Left lobe of liver (tissue), 2 donors: ENCODE measurements at regions not wholly inside any gene's neighbourhood (a gene's known extent, or its start where the extent isn't known, plus 50 kb on each side); places are given as distances from the start of the nearest gene placed in this dataset.
A peak's percentile ranks its signal among the peaks of the same experiment; 100 is the strongest.

Source experiments
- ATAC-seq: fragments of 200-7000 bp; cut with Tn5 transposase; one replicate; pipeline ENCODE4 v1.9.1; 2020; ENCODE audit warnings: mild to moderate bottlenecking, moderate library complexity
- DNase-seq: peaks from one replicate; pipeline ENCODE4 v3.0.0-alpha.2; 2020; ENCODE audit warnings: low spot score
- donor health status: DM: no; HTN: no; CAD: no; lungs with moderate emphysema.
- donor health status: DM: no; HTN: yes; CAD: no.

DNA sequence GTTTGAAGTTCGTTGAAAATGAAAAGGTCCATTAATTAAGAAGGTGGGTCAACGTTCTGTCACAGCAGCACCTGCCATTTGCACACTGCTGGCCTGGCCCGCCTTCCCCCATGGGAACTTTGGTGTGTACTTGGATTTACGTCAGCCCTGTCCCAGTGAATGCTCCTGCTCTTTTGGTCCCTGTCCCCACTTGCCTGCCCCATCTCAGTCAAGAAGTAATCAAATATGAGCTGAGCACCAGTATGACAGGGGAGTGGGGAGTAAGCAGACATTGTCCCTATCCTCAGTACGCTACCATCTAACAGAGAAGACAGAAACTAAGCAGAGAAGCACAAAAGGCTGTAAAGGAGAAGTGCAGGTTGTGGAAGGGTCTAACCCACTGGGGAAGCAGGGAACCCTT lies 65.1 kb downstream of the SLC4A3 start:
- ATAC-seq (no peak), DNase-seq (no peak)

DNA sequence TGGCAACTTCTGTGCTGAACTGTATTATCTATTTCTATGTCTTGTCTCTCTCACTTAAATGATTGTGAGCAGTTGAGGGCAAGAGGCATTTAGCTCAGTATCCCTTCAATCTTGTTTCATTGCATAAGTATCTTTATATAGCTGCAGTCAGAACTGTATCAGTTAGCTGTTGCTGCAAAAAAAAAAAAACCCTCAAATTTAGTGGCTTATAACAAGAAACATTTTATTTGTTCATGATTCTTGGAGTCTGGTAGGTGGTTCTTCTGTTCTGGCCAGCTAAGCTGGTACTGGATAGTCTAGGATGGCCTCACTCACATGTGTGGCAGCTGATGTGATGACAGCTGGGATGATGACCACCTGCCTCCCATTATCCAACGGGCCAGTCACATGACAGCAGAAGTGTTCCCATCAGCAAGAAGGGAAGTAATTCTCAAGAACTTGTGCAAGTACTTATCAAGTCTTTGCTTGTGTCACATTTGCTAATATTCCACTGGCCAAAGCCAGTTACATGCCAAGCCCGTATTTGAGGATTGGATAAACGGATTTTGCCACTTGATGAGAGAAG lies 67.8 kb downstream of the SLC4A3 start:
- DNase-seq (no peak), ATAC-seq (no peak)

DNA sequence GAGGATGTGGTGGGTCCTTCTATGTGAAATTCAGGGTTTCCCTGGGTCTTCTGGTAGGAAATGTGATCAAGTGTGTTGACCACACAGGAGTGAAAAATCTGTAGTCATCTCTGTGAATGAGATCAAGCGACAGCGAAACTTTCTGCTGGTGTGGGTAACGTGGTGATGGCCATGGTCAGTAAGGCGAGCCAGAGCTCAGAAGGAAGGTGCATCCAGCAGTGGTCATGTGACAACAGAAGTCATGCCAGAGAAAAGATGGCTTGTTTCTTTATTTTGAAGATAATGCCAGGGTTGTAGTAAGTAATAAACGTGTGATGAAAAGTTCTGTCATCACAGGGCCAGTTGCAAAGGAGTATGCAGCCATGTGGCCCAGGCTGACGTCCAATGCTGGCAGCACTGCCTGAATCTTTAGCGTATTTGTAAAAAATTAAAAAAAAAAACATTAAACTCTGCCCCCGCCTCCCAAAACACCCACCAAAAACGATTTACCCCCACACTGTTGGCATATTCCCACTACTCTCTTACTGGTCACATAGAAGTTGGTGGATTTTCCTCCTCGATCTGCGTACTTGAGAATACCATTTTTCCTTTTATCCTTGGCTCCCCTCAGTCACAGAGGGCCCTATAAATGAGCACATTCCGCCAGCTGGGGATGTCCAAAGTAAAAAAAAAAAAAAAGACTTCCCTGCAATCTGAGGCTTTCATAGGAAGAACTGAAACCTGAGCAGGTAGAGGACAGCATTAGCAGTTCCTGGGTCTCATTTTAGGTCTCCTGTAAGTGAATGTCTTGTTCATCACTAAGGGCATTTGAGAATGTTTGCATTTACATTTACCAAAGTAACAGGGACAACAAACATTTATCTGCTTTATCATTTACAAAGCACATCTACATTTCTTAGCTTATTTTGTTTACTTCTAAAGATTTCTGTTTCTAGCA lies 70.6 kb downstream of the SLC4A3 start:
- no peak for DNase-seq
- no peak for ATAC-seq

DNA sequence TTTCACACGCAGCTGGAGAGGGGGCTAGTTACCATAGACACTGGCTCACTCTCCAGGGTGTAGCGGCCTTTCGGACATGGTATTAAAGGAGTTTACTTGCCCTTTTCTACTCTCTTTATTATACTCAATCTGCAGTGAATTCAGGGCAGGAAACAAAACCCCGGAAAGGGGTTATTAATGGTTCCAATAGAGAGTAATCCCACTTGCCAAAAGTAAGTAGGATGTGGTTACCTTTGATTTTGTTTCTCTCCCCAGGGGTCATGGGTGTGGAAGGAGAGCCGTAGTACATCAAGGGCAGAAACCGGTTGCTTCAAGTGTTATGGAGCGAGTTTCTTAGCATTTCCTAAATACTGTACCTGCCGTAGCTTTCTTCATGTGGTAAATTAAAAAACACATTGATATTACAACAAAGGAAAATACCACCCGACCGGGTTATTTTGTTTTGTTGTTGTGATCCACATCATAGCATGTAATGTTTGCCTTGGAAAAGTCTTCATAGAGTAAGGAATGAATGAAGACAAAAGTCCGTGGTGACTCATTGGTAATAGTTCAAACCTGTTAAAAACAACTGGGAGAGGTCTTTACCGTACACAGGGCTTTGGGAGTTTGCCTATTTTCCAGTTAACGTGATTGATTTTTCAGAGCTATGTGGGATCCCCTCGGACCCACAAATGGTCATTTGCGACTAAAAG lies 71.5 kb downstream of the SLC4A3 start:
- no peak for ATAC-seq
- no peak for DNase-seq

DNA sequence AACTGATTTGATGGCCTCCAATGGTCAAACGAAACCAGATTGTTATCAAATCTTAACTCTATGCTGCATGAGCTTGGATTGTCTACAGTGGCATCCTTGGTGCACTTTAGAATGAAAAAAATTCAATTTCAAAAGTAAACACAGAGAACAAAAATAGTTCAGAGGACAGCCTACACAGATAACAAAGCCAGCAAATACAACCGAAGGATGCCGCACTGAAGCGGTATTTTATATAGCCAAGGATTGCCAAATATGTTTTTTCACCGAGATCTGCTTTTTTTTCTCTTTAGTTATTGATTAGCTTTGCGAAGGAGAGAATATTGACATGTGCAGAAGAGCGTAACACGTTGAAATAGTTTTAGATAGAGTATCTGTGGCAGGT lies 72.0 kb downstream of the SLC4A3 start:
- DNase-seq (no peak), ATAC-seq (no peak)

DNA sequence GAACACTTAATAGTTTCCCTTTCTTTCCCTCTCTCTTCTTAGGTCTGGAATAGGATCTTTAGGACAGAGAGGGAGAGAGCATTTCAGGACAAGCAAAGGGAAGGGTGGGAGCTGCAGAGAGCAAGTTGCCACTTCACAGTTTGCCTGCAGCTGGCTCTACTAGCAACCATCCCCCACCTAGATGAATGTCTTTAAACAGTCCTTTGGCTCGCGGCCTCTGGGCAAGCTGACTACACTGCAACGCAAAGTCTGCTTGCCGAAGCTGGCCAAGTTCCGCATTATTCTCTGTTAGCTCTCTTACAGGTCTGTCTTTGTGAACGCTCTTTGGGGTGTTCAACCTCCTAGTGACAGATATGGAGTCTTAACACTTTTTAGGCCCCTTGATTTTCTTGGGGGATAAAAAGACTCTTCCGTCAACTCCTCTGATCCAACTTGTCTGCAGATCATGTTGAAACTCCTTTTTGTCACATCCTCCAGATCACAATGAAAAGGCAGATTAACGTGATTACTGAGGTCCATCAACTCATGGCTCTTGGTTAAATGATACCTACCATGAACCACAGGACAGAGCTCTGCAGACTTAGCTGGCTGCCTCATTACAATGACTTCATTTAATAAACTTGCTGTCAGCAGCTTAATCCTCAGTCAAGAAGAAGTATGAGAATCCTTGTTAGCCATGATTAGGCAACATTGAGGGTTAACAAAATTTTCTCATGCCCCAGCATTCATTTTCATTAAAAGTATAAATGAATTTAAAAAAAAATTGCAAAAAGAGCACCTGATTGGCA lies 74.6 kb downstream of the SLC4A3 start:
- DNase-seq: no peak
- ATAC-seq: peak; percentile 63

DNA sequence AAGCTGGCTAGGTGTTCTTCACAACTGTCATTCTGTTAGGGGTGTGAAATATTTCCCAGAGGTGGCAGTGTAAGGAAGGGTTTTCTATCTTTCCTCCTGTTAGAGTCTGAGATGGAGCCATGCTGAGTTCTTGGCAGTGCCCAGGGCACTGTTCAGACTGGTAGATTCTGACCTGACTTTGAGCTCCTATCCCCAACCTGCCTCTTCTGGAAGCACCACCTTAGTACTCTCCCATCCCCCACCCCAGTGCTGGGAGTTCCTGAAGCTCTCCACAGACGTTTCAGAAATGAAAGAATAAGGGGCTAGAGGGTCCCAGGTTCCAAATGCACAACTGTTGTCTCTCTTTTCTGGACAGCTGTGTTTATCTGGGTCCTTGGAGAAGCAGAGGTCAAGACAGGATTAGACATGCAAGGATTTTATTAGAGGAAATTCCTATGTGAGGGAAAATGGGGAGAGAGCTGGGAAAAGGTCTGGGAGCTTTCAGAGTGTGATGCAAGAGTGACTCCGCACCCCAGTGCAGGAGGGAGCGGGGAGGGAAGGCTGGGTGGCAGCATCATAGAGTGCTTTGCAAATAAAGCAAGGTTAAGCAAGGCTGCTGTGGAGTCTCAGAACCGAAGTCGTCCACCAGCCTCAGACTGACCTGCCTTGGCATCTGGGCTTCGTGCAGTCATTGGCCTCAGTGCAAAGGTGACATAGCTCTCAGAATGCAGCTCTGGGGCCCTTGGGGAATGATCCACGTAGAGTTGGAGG lies 75.5 kb downstream of the SLC4A3 start:
- no peak for DNase-seq
- ATAC-seq: no peak

DNA sequence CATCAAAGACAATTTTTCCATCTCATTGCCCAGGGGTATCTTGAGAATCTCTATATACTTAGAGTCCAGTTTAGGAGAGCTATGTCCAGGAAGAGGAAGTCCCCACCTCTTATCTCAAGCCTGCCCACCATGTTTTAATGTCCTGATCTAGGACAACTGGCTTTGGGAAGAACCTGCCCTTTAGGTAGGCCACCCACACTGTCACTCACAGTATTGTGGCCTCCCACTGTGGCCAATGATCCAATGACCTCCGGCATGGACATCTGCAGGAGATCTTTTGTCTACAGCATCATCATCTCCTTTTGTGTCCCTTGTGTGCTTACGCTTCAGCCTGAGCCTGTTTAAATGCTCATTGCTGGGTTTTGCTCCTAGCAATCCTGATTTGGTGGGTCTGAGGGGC lies 77.4 kb downstream of the SLC4A3 start:
- DNase-seq: no peak

DNA sequence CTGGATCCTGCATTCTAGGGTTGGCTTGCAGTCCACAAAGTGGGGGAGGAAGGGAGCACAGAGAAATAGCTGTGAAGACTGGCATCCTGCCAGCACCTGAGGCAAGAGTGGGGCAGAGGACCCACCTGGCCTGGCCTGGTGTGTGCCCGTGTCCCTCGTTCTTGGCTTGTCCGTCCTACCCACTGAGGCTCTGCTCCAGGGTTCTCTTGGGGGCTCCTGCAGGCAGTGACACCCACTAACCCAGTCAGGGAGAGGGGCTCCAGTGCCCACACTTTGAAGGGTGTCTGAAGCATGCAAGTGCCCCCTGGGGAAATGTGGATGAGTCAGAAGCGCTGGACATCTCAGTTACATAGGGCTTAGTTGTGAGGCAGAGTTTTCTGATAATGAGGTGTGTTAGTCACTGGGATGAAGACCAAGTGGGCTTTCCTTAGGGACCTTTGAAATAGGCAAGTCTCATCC lies 79.4 kb downstream of the SLC4A3 start:
- no peak for ATAC-seq

More for the DNA sequence above, 77.4 kb downstream of the SLC4A3 start:
- ATAC-seq: no peak

DNA sequence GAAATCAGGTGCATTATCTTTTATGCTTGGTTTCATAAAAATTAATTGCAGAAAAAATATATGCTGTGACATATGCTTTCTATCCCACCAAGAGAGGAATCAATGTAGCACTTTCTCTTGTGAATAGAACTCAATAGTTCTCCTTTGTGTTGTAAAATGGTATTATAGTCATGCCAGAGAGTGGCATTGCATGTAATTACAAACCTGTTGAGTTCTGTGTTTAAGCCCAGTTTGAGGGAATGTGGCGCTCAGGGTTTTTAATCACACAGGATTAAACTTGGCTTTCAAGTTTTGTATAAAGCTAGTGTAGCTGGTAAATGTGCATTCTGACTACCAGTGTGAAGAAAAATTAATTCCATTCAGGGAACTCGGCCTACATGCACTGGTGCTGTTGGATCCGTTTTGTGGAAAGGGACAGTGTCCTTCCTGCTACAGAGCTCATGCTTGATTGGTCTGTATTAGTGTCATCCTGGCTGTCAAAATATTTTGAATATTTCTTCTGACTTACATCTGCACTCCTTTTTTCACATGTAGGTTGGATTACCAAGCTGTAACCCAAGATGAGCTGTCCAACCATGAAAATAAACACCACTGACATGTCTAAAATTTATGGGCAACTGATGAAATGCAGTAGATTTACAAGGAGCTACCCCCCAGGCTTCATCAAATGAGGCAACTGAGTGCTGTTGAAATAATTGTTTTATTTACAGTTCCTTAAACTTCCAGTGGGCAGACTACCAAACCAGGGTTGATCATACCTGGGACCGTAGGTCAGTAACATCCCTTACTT lies 80.3 kb downstream of the SLC4A3 start:
- DNase-seq: no peak
- ATAC-seq: no peak

More for the DNA sequence above, 79.4 kb downstream of the SLC4A3 start:
- DNase-seq: no peak

DNA sequence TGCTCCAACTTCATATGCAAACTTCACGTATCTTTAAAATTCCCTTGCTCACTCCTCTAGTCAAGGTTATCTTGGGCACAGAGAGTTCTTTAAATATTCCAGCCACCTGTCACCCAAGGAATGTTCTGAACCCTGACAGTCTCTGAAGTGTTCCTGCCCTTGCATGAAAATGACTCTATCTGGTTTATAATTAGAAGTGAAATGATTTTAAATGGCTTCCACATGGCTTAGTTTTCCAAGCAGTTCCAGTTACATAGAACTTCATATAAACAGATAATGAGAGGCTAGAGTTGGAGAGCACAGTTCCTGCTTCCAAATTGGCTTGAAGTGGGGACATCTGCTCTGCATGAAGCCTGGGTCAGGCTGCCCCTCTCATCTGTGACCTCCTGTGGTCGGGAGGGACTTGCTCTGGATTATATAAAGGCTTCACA lies 81.9 kb downstream of the SLC4A3 start:
- peak; percentile 49 for ATAC-seq
- DNase-seq: no peak

DNA sequence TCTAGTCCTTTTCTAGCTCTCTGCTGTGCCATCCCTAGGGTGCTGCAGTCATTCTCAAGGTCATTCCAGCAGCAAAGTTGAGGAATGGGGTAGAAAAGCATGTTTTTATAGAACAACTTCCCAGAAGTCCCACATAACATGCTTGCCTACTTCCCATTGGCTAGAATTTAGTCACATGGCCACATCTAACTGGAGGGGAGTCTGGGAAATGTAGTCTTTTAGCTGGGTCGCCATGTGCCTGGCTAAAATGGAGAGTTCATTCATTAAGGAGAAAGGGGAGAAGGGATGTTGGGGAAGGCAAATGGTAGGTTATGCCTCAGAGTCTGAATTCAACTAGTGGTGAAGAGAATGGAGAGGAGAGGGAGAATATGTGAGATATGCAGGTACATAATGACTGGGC lies 85.7 kb downstream of the SLC4A3 start:
- ATAC-seq (peak; percentile 59), DNase-seq (no peak)

DNA sequence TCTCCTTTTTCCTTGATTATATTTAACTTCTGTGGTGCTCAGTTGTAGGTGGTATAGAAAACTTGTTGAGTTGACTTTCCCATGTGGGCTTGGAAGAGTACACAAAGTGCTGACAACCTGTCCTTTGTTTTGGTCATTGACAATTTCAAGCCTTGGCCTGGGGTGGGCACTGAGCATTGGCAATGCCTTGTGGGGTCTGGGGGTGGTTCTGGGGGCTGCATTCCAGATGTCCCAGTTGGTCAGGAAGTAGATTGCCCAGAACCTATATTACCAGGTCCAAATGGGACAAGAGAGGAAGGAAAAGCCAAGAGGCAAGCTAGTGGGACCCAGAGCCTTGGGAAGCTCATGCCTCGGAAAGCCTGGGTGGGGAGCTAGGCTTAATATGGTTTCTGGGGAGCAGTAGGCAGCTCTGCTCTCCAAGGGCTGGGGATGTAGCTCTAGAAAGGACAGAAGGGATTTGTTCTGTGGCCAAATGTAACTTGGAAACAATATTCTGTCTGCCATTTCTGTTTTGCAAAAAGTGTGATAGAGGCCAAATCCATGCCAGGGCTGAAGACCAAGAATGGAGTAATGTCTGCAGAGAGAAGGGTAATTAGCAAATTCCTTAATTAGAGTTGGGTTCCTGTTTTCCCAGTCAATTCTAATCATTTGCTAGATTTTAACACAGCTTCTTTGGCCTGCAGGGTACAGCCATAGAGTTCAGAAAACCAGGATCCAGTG lies 87.4 kb downstream of the SLC4A3 start:
- no peak for ATAC-seq
- no peak for DNase-seq

DNA sequence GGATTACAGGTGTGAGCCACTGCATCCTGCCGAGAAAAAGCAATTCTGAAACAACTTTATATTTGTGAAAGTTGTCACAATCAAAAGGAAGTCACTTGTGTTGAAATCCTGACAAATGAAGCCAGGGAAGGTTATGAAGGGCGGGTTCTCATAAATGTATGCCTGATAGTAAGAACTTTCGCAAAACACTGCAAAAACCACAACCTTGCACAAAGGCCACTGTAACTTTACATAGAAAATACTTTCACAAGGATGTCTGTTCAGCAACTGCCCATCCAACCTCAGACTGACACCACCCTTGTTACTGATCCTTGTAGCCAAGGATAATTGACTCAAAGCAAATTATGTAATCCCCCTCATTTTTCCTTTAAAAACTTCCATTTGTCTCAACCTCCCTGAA lies 90.6 kb downstream of the SLC4A3 start:
- ATAC-seq: no peak
- no peak for DNase-seq

DNA sequence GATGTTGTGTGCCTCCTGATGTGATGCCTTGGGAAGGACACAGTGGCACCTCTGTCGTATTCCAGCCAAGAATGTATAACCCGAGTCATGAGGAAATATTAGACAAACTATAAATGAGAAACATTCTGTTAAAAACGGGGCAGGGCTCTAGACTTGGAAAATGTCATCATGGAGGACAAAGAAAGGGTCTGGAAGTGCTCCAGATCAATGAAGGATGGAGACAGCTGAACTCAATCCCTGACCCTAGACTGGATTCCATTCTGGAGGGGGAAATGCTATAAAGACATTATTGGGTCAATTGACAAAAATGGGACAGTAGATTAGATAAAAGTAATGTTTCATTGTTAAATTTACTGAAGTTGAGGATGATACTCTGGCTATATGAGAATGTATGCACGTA lies 92.1 kb downstream of the SLC4A3 start:
- no peak for ATAC-seq
- no peak for DNase-seq

DNA sequence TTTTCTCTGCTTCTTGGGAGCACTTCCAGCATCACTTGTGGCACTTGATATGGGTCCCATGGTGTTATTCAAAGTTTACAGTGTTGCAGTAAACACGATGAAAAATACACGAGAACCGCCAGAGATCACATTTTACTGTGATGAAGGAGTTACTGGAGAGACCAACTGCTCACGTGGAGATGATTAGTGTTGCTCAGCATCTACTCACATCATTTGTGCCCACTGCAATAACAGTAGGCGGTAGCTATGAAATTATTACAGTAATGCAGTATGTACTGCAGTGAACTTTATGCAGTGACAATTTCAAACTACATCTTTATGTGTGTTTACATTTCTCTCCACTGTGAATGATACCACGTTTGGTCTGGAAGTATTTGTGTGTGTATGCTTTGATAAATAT lies 93.5 kb downstream of the SLC4A3 start:
- no peak for DNase-seq
- ATAC-seq: no peak

DNA sequence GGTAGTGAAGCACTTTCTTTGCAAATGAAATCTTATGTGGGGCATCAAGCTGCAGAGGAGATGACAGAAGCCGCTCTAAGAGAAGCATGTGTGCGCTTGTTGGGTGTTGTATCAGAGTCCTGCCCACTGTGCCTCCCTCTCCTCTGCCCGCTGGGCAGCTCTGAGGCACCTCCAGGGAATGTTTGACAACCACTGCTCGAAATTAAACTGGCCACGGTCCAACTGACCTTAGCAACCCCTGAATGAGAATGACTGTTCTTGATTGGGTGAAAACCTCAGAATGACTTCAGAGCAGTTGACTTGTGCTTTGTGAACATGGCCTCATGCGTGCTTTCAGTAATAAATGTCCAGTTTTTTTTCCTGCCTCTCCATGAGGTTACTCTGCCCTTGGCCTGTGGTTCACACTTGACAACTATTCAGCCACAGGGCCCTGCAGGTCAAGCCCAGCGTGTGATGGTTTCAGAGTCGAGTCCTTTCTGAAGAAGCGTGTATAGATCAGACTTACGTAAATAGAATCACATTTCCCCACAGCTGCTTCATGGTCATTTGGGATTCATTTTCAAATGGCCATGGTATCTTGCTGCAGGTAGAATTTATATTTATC lies 94.9 kb downstream of the SLC4A3 start:
- ATAC-seq (peak; percentile 12), DNase-seq (no peak)

DNA sequence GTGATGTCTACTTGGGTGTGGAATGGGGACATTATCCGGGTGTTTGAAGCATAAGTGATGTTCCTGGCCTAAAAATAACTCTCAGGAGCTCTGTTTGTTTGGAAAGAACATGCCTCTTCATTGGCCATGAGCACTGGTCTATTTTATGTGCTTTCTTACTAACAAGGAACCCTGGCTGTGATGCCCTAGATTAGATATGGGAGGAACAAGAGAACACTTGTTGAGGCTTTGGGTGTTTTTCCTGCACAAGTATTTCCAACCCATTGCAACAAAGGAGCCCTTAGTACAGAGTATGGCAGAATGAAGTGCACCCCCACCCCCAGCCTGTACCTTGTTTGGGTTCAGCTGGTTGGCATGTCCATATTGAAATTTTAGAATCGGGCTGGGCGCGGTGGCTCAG lies 95.9 kb downstream of the SLC4A3 start:
- no peak for ATAC-seq

More for the DNA sequence above, 95.9 kb downstream of the SLC4A3 start:
- no peak for DNase-seq
